ENCODE measurements at regions not wholly inside any gene's neighbourhood (a gene's known extent, or its start where the extent isn't known, plus 50 kb on each side); places are given as distances from the start of the nearest gene placed in this dataset.

DNA sequence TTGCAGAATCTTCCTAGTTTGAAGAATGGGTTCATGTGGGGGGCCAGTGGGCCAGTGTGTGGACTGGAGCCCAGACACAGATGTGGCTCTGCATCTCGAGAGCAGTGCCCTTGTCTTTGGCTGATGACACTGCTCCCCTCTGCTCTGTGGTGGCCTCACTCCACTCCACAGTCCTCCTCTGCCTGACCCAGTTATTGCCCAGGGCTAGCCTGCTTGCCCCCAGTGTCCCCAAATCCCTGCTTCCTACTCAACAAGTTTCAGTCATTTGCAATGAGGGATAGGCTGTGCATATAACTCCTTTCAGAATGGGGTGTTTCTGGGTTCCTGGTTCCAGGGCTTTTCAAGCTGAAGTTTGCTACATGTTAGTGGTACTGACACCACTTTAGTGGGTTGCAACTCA is 177.5 kb downstream of the SNX10 start:
- WGBS (ENCODE audit: missing lambda C conversion rate), result 40% methylated on average over 1 of the region's 1 CpG

GRCh38 chr7:26470691-26471090 is 179.0 kb downstream of the SNX10 start:
- no peak for ATAC-seq
- no peak for FAIRE-seq
- Histone ChIP-seq H3K27ac (no peak overlapping the region), H3K4me3 (no peak overlapping the region), H3K9me3 (no peaks in the 10 kb centered on the region), H3K4me2 (no peak overlapping the region), H3K4me1 (no peaks in the 10 kb centered on the region)
- TF ChIP-seq NPAS2 (CRISPR knock-in tag; IDR thresholded peaks at IDR 0.05; ENCODE audit: borderline replicate concordance) (no peak), JUN (IDR thresholded peaks at IDR 0.05) (no peak), CHD2 (IDR thresholded peaks at IDR 0.05; ENCODE audit: low read length, partially characterized antibody) (no peak), ELK1 (IDR thresholded peaks at IDR 0.05; ENCODE audit: low read depth, low read length) (no peak), HOXB13 (CRISPR knock-in tag; IDR thresholded peaks at IDR 0.05; ENCODE audit: low read depth) (no peak)
- ChIA-PET CTCF (interaction anchor here (1.6 kb wide), 1 partner anchor 11 kb away, joined by 4 read pairs; no protein-coding TSS in a partner anchor), POLR2A (no interaction called here)
- no peak for DNase-seq (ENCODE audit: low read depth in 1 of 2, low spot score in 1 of 2)
- WGBS (ENCODE audit: missing lambda C conversion rate), result 44% methylated on average over 7 of the region's 7 CpGs

More for the DNA sequence above, 177.5 kb downstream of the SNX10 start:
- Histone ChIP-seq H3K9me3 (no peaks in the 10 kb centered on the region), H3K4me2 (no peak overlapping the region), H3K27ac (no peak overlapping the region), H3K4me3 (no peak overlapping the region), H3K4me1 (no peaks in the 10 kb centered on the region)
- ChIA-PET CTCF (interaction anchor here (1.1 kb wide), 1 partner anchor 518 kb away, joined by 3 read pairs; no protein-coding TSS in a partner anchor), POLR2A (no interaction called here)
- ATAC-seq, result no peak; a peak in 1 of 6 replicates
- DNase-seq (ENCODE audit: low read depth in 1 of 2, low spot score in 1 of 2), result no peak
- TF ChIP-seq NR3C1 (IDR thresholded peaks at IDR 0.05) (no peak), CHD4 (IDR thresholded peaks at IDR 0.05; ENCODE audit: borderline replicate concordance) (no peak), KDM5A (IDR thresholded peaks at IDR 0.05) (no peak), ZSCAN20 (CRISPR knock-in tag; IDR thresholded peaks at IDR 0.05) (no peak), BCL3 (IDR thresholded peaks at IDR 0.05) (no peak), HOXB13 (CRISPR knock-in tag; IDR thresholded peaks at IDR 0.05; ENCODE audit: low read depth) (no peak), ZNF302 (CRISPR knock-in tag; IDR thresholded peaks at IDR 0.05) (no peak), POLR2A (IDR thresholded peaks at IDR 0.05; ENCODE audit: low read length) (no peak), CBX2 (IDR thresholded peaks at IDR 0.05; ENCODE audit: borderline replicate concordance, low read depth) (no peak), FOXS1 (CRISPR knock-in tag; IDR thresholded peaks at IDR 0.05) (no peak), MAZ (IDR thresholded peaks at IDR 0.05; ENCODE audit: borderline replicate concordance, low read depth, low read length) (no peak), JUNB (IDR thresholded peaks at IDR 0.05) (no peak), RCOR1 (IDR thresholded peaks at IDR 0.05; ENCODE audit: low read depth, low read length) (no peak), EP300 (IDR thresholded peaks at IDR 0.05) (no peak), RAD21 (conservative IDR thresholded peaks at IDR 0.05 in 1 of 2, IDR thresholded peaks at IDR 0.05 in 1 of 2) (no peak)
- FAIRE-seq, result no peak

DNA sequence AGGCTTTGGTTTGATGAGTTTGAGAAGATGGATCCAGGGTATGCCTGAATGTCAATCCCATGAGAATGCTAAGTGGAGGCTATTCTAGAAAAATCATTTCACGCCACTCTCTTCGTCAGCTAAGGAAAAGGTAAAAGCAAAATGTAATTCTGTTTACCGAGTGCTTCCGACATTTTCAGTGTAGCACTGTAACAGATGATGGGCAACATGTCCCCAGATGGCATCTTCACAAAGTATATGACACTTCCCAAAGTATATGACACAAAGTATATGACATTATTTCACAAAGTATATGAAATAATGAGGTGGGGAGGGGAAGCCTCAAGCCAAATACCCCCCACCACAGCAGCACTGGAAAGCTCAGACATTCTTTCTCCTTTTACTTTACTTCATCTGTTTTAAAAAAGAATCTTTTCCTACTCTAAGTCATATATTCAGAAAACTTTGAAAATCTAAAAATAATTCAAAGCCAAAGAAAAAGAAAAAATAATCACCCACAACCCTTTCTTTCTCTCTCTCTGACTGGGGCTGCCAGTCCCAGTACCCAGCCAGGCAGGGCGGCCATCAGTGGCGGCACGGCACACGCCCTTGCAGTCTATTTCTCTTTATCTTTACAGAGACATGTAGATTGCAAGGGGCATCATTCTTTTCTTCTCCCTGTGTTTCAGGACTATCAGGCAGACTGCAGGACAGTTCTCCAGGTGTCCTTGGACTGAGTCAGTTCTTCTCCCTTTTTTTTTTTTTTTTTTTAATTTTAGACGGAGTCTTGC is 179.8 kb downstream of the SNX10 start:
- H3K4me1 ChIP-seq, result no peaks in the 10 kb centered on the region
- no peak for TF ChIP-seq RAD21 (conservative IDR thresholded peaks at IDR 0.05 in 1 of 2, IDR thresholded peaks at IDR 0.05 in 1 of 2)
- TF ChIP-seq HOXA7 (CRISPR knock-in tag; IDR thresholded peaks at IDR 0.05), result no peak
- TF ChIP-seq POLR2AphosphoS2 (conservative IDR thresholded peaks at IDR 0.05; ENCODE audit: low read length), result no peak
- no peak for TF ChIP-seq KDM5A (IDR thresholded peaks at IDR 0.05)
- TF ChIP-seq GATA3 (IDR thresholded peaks at IDR 0.05; ENCODE audit: borderline replicate concordance), result no peak
- no peak for TF ChIP-seq CHD2 (IDR thresholded peaks at IDR 0.05; ENCODE audit: low read length, partially characterized antibody)
- TF ChIP-seq ELK1 (IDR thresholded peaks at IDR 0.05; ENCODE audit: low read depth, low read length), result no peak
- no peak for TF ChIP-seq SMC3 (IDR thresholded peaks at IDR 0.05)
- no peak for TF ChIP-seq FOXS1 (CRISPR knock-in tag; IDR thresholded peaks at IDR 0.05)
- no peak for TF ChIP-seq EHF (CRISPR knock-in tag; IDR thresholded peaks at IDR 0.05)
- TF ChIP-seq POLR2A (IDR thresholded peaks at IDR 0.05; ENCODE audit: low read length), result no peak
- POLR2A ChIA-PET, result no interaction called here
- CTCF ChIA-PET, result interaction anchor here (0.6 to 1.6 kb wide), 2 partner anchors 12 to 69 kb away, joined by 3 to 4 read pairs; no protein-coding TSS in a partner anchor
- no peak overlapping the region for H3K4me2 ChIP-seq
- no peak for ATAC-seq
- H3K9me3 ChIP-seq, result no peaks in the 10 kb centered on the region
- FAIRE-seq, result no peak
- no peak overlapping the region for H3K4me3 ChIP-seq
- H3K27ac ChIP-seq, result no peak overlapping the region
- no peak for DNase-seq (ENCODE audit: low read depth in 1 of 2, low spot score in 1 of 2)
- WGBS (ENCODE audit: missing lambda C conversion rate), result 88% methylated on average over 9 of the region's 9 CpGs

Measured in A549 (cell line).